ENCODE measurements at regions not wholly inside any gene's neighbourhood (a gene's known extent, or its start where the extent isn't known, plus 50 kb on each side); places are given as distances from the start of the nearest gene placed in this dataset.

- no peak for TF ChIP-seq CTCF (conservative IDR thresholded peaks at IDR 0.05; ENCODE audit: low read depth, low read length)
- no peak for TF ChIP-seq EZH2 (IDR thresholded peaks at IDR 0.05; ENCODE audit: borderline replicate concordance, low read depth, low read length, poor library complexity, severe bottlenecking)
Observed at GRCh38 chr2:83705146-83705545, 753.9 kb downstream of the SUCLG1 start.

Data from A673 (cell line).